Esophagus muscularis mucosa (tissue), 4 donors: ENCODE measurements at regions not wholly inside any gene's neighbourhood (a gene's known extent, or its start where the extent isn't known, plus 50 kb on each side); places are given as distances from the start of the nearest gene placed in this dataset.
A peak's percentile ranks its signal among the peaks of the same experiment; 100 is the strongest.

Experiments used
- DNase-seq: peaks from one replicate; pipeline ENCODE4 v3.0.0-alpha.2; 2017; ENCODE audit errors: extremely low spot score
- H3K27ac ChIP-seq, 4 donors: fragments of 200-600 bp; sonication (generic); replicated peaks in 1 of 4; 1 replicate in 3 of 4; 2 replicates in 1 of 4; pipeline ENCODE4 v1.5.1; 2016 to 2019; ENCODE audit warnings: mild to moderate bottlenecking in 1 of 4
- H3K27me3 ChIP-seq, 4 donors: fragments of 200-600 bp; sonication (generic); one replicate each; pipeline versions ENCODE4 v1.5.1 to v1.6.0; 2016 to 2019
- H3K36me3 ChIP-seq, 4 donors: fragments of 200-600 bp; sonication (generic); one replicate each; pipeline ENCODE4 v1.5.1; 2016 to 2019
- H3K4me1 ChIP-seq, 4 donors: fragments of 200-600 bp; sonication (generic); one replicate each; pipeline ENCODE4 v1.5.1; 2016 to 2019
- H3K4me3 ChIP-seq, 4 donors: fragments of 200-600 bp; sonication (generic); 1 replicate in 2 of 4; 2 replicates in 2 of 4; pipeline ENCODE4 v1.5.1; 2016 to 2019; ENCODE audit warnings: mild to moderate bottlenecking in 4 of 4, moderate library complexity in 1 of 4
- H3K9me3 ChIP-seq, 4 donors: fragments of 200-600 bp; sonication (generic); 1 replicate in 3 of 4; 2 replicates in 1 of 4; pipeline ENCODE4 v1.5.1; 2016 to 2019
- EP300 ChIP-seq: sonication (generic); formaldehyde crosslinking; IDR thresholded peaks from one replicate; pipeline ENCODE4 v1.6.1; 2017; ENCODE audit warnings: antibody characterized with exemption
- POLR2A ChIP-seq: fragments of 450-650 bp; IDR thresholded peaks from one replicate; pipeline ENCODE4 v1.6.1; 2017; ENCODE audit warnings: antibody characterized with exemption, moderate library complexity, mild to moderate bottlenecking, low read depth
- POLR2AphosphoS5 ChIP-seq, 2 donors: sonication (generic); formaldehyde crosslinking; IDR thresholded peaks; one replicate each; pipeline ENCODE4 v1.6.1; 2017; ENCODE audit warnings: antibody characterized with exemption in 2 of 2
- WGBS: methylation state at CpG from one replicate; pipeline ENCODE4 v1.1.5; 2018; 5-methylcytosine and 5-hydroxymethylcytosine counted together
- intact Hi-C: fragments of 100-400 bp; cut with DNase I; formaldehyde crosslinking; loops from one replicate; pipeline ENCODE4 v1.15.1; 2023
- TF ChIP-seq, protein P1 (sequence below), 3 experiments: fragments of 200-600 bp in 2 of 3; fragments of 450-650 bp in 1 of 3; sonication (generic) in 2 of 3; IDR thresholded peaks; one replicate each; pipeline ENCODE4 v1.5.1; 2017 to 2019; ENCODE audit warnings: antibody characterized with exemption in 3 of 3, mild to moderate bottlenecking in 2 of 3, moderate library complexity in 1 of 3

DNA sequence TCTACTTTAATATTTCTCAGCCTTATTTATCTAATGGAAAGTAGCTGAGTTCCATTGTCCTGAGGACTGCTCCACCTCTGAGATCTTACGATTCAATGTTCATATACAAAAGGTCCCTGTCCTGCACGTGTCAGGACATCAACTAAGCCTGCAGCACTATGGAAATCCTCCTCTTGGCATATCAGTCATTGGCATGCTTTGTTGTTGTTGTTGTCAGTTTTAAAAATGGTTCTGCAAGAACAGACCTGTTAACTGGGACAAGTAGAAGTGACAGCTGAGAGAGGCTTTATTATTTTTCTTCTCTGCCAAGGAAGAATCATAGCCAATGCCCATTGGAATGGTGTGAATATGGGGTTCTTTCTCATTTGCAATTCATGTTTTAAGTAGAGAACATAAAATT, 450.1 kb upstream of the PKDCC start:
- Histone ChIP-seq H3K9me3 (no peaks in the 10 kb centered on the region), H3K27me3 (no peaks in the 10 kb centered on the region), H3K4me1 (peaks cover 22 to 29% (median 24%) of the 10 kb centered on the region in 4 donors), H3K36me3 (no peaks in the 10 kb centered on the region), H3K4me3 (no peak overlapping the region), H3K27ac (peak overlapping the region; percentile 54 to 71 (median 63))
- TF ChIP-seq EP300: no peak
- no peak for TF ChIP-seq POLR2A
- TF ChIP-seq POLR2AphosphoS5 (IDR thresholded peaks at IDR 0.05): no peak
- TF ChIP-seq, protein P1, sequence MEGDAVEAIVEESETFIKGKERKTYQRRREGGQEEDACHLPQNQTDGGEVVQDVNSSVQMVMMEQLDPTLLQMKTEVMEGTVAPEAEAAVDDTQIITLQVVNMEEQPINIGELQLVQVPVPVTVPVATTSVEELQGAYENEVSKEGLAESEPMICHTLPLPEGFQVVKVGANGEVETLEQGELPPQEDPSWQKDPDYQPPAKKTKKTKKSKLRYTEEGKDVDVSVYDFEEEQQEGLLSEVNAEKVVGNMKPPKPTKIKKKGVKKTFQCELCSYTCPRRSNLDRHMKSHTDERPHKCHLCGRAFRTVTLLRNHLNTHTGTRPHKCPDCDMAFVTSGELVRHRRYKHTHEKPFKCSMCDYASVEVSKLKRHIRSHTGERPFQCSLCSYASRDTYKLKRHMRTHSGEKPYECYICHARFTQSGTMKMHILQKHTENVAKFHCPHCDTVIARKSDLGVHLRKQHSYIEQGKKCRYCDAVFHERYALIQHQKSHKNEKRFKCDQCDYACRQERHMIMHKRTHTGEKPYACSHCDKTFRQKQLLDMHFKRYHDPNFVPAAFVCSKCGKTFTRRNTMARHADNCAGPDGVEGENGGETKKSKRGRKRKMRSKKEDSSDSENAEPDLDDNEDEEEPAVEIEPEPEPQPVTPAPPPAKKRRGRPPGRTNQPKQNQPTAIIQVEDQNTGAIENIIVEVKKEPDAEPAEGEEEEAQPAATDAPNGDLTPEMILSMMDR (IDR thresholded peaks at IDR 0.05): no peak
- 62% methylated on average over 2 of the region's 2 CpGs for WGBS
- no peak for DNase-seq
- intact Hi-C loops: no loop called here

- WGBS: 45% methylated on average over 5 of the region's 5 CpGs
- TF ChIP-seq, protein P1 (IDR thresholded peaks at IDR 0.05): no peak
- TF ChIP-seq POLR2A: no peak
- TF ChIP-seq EP300: no peak
- no peak for TF ChIP-seq POLR2AphosphoS5 (IDR thresholded peaks at IDR 0.05)
Measured at GRCh38 chr2:41598161-41598894, 449.5 kb upstream of the PKDCC start.

DNA sequence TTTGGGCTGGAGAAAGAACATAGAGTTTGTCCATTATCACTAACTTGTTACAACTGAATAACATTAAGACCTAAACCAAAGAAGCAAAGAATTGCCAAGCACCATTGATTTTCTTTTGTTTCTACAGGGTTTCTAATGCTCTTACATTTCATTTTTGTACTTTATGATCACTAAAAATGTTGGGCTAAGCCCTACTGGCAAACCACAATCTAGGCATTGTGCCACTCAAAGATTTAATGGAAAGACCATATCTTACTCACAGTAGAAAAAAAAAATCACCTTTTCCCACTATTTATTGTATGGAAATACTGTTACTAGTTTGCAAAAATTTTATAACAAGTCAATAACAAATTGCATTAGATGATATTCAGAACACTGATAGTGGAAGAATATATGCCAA, 447.4 kb upstream of the PKDCC start:
- no peaks in the 10 kb centered on the region for H3K36me3 ChIP-seq
- TF ChIP-seq, protein P1 (IDR thresholded peaks at IDR 0.05): no peak
- TF ChIP-seq POLR2AphosphoS5 (IDR thresholded peaks at IDR 0.05): no peak
- no peaks in the 10 kb centered on the region for H3K9me3 ChIP-seq
- H3K4me3 ChIP-seq: no peak overlapping the region
- H3K27me3 ChIP-seq: no peaks in the 10 kb centered on the region
- intact Hi-C loops: no loop called here
- DNase-seq: no peak
- H3K27ac ChIP-seq: no peak overlapping the region
- H3K4me1 ChIP-seq: peaks cover 22 to 42% (median 31%) of the 10 kb centered on the region in 4 donors

More at GRCh38 chr2:41598161-41598894, 449.5 kb upstream of the PKDCC start:
- Histone ChIP-seq H3K36me3 (no peaks in the 10 kb centered on the region), H3K9me3 (no peaks in the 10 kb centered on the region), H3K27ac (peak overlapping the region; percentile 54 to 71 (median 63)), H3K4me3 (no peak overlapping the region), H3K4me1 (peaks cover 22 to 29% (median 24%) of the 10 kb centered on the region in 4 donors), H3K27me3 (no peaks in the 10 kb centered on the region)
- DNase-seq: no peak
- intact Hi-C loops: no loop called here

GRCh38 chr2:41602341-41602740, 445.5 kb upstream of the PKDCC start:
- Histone ChIP-seq H3K27me3 (no peaks in the 10 kb centered on the region), H3K4me1 (peaks cover 18 to 39% (median 37%) of the 10 kb centered on the region in 4 donors), H3K4me3 (no peak overlapping the region), H3K36me3 (no peaks in the 10 kb centered on the region), H3K27ac (no peak overlapping the region), H3K9me3 (no peaks in the 10 kb centered on the region)
- no peak for DNase-seq
- no peak for TF ChIP-seq EP300
- TF ChIP-seq POLR2AphosphoS5 (IDR thresholded peaks at IDR 0.05): no peak
- TF ChIP-seq, protein P1 (IDR thresholded peaks at IDR 0.05): no peak
- TF ChIP-seq POLR2A: no peak
- intact Hi-C loops: no loop called here
- WGBS: 62% methylated on average over 2 of the region's 2 CpGs

DNA sequence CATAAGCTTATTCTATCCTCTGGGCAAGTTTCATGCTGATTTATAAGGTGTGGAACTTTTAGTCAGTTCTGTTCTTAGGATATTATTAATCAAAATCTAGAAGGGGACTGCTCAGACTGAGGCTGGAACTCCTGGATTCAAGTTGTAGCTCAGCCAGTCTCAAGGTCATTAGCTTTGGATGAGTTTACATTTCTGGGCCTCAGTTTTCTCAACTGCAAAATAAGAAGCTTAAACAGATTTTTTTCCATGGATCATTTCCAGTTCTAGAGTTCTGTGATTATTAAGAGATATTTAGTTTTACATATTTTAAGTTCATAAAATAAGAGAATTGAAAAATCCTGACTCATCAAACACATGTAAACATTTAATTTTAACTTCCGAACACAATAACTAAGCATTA, 442.5 kb upstream of the PKDCC start:
- TF ChIP-seq POLR2AphosphoS5 (IDR thresholded peaks at IDR 0.05) (no peak), EP300 (no peak), POLR2A (no peak)
- TF ChIP-seq, protein P1 (IDR thresholded peaks at IDR 0.05): no peak
- H3K9me3 ChIP-seq: no peaks in the 10 kb centered on the region
- no peaks in the 10 kb centered on the region for H3K36me3 ChIP-seq
- H3K27me3 ChIP-seq: no peaks in the 10 kb centered on the region
- H3K27ac ChIP-seq: peak overlapping the region; percentile 45 to 61 (median 54)
- H3K4me1 ChIP-seq: peaks cover 1 to 27% (median 22%) of the 10 kb centered on the region in 4 donors
- intact Hi-C loops: no loop called here
- H3K4me3 ChIP-seq: no peak overlapping the region
- no peak for DNase-seq
- WGBS: 43% methylated on average over 1 of the region's 1 CpG
